ENCODE measurements at regions not wholly inside any gene's neighbourhood (a gene's known extent, or its start where the extent isn't known, plus 50 kb on each side); places are given as distances from the start of the nearest gene placed in this dataset.

GRCh38 chr2:155356250-155356649 lies 657.8 kb downstream of the KCNJ3 start:
- Histone ChIP-seq H2AFZ (ENCODE audit: low read length) (no peak overlapping the region), H2BK120ac (replicated peaks; ENCODE audit: low read depth, low read length) (no peak overlapping the region), H4K5ac (ENCODE audit: insufficient read length, low read depth, low read length) (no peak overlapping the region), H3K9me3 (ENCODE audit: insufficient read depth in 2 of 2, low read depth in 1 of 2, low read length in 1 of 2) (peaks cover 0 to 2% of the 10 kb centered on the region in 2 experiments; a peak in 1 of 4 replicates), H3K14ac (ENCODE audit: insufficient read length) (no peak overlapping the region), H3K27ac (ENCODE audit: low read depth, low read length) (no peak overlapping the region), H3K4me3 (ENCODE audit: extremely low read depth in 1 of 4, insufficient read depth in 2 of 4, low read depth in 3 of 4, low read length in 4 of 4) (no peak overlapping the region), H2BK20ac (ENCODE audit: low read length) (no peak overlapping the region), H3K18ac (ENCODE audit: extremely low read depth, low read length) (no peak overlapping the region), H3K27me3 (replicated peaks in 1 of 4; ENCODE audit: control insufficient read depth in 3 of 4, extremely low read depth in 1 of 4, insufficient read depth in 3 of 4, low read length in 3 of 4) (no peaks in the 10 kb centered on the region), H2AK5ac (ENCODE audit: low read depth, low read length) (no peak overlapping the region), H3K9ac (replicated peaks in 1 of 4; ENCODE audit: extremely low read depth in 1 of 4, low read depth in 3 of 4, low read length in 3 of 4) (no peak overlapping the region), H3K79me1 (ENCODE audit: low read depth, low read length) (no peaks in the 10 kb centered on the region), H3K79me2 (ENCODE audit: control insufficient read depth in 1 of 2, insufficient read depth in 2 of 2, low read length in 2 of 2) (no peaks in the 10 kb centered on the region), H3K36me3 (ENCODE audit: control insufficient read depth in 2 of 4, insufficient read depth in 4 of 4, low read length in 3 of 4) (no peaks in the 10 kb centered on the region), H2BK12ac (ENCODE audit: low read depth, low read length) (no peak overlapping the region), H4K91ac (replicated peaks; ENCODE audit: insufficient read length, low read length) (no peak overlapping the region), H3K4me2 (ENCODE audit: insufficient read depth in 1 of 2, low read depth in 2 of 2, low read length in 2 of 2) (no peak overlapping the region), H3K23me2 (ENCODE audit: low read depth, low read length) (no peaks in the 10 kb centered on the region), H3K4ac (replicated peaks; ENCODE audit: insufficient read length, low read depth, low read length) (no peak overlapping the region), H3K23ac (ENCODE audit: insufficient read length) (no peak overlapping the region), H4K8ac (ENCODE audit: extremely low read depth, insufficient read depth, low read length) (no peak overlapping the region), H2BK15ac (ENCODE audit: low read length) (no peak overlapping the region), H2BK5ac (ENCODE audit: low read depth, low read length) (no peak overlapping the region), H4K20me1 (replicated peaks in 1 of 2; ENCODE audit: control insufficient read depth in 1 of 2, insufficient read depth in 2 of 2, low read length in 2 of 2) (no peaks in the 10 kb centered on the region), H3K56ac (replicated peaks; ENCODE audit: insufficient read length, low read depth, low read length) (no peak overlapping the region), H3K4me1 (replicated peaks in 1 of 4; ENCODE audit: control insufficient read depth in 3 of 4, insufficient read depth in 4 of 4, low read length in 3 of 4) (no peaks in the 10 kb centered on the region)
- no peak for DNase-seq (ENCODE audit: low read depth in 1 of 2, low spot score in 2 of 2)
- TF ChIP-seq POU5F1 (IDR thresholded peaks at IDR 0.05; ENCODE audit: low read depth, low read length): no peak
- no peak for TF ChIP-seq PHF8 (conservative IDR thresholded peaks at IDR 0.05; ENCODE audit: low read depth, low read length)
- TF ChIP-seq CTCF (IDR thresholded peaks at IDR 0.05; ENCODE audit: control extremely low read depth in 1 of 3, insufficient read depth in 1 of 3, low read depth in 1 of 3, low read length in 3 of 3): peak in 2 of 3 experiments; percentile 21 to 45; a peak in 2 of 4 replicates
- POLR2A ChIA-PET (ENCODE audit: partially characterized antibody): no interaction called here
- CTCF ChIA-PET (ENCODE audit: partially characterized antibody): no interaction called here
- 92% methylated on average over 1 of the region's 1 CpG; no CpG with 5 or more reads in 1 of the 2 experiments for WGBS, 2 experiments (ENCODE audit: extremely low coverage in 1 of 2, insufficient coverage in 1 of 2, insufficient read length in 1 of 2, insufficient replicate concordance in 2 of 2, low coverage in 1 of 2, low lambda C conversion rate in 2 of 2, missing lambda C conversion rate in 1 of 2)
- peak; percentile 55 for FAIRE-seq

Data from H1 (cell line).